Stimulated activated CD8-positive, alpha-beta memory T cell treated with anti-CD3 and anti-CD28 coated beads, Interleukin-12 subunit alpha, Interleukin-12 subunit beta, amount 100 ng/mL, for 4 hours (primary cell): ENCODE measurements at regions not wholly inside any gene's neighbourhood (a gene's known extent, or its start where the extent isn't known, plus 50 kb on each side); places are given as distances from the start of the nearest gene placed in this dataset.

ENCODE experiments used
- DNase-seq: peaks from one replicate; pipeline ENCODE4 v3.0.0-alpha.2; 2020; ENCODE audit warnings: low read depth

GRCh38 chr6:14713008-14713960, 532.6 kb upstream of the JARID2 start:
- no peak for DNase-seq

DNA sequence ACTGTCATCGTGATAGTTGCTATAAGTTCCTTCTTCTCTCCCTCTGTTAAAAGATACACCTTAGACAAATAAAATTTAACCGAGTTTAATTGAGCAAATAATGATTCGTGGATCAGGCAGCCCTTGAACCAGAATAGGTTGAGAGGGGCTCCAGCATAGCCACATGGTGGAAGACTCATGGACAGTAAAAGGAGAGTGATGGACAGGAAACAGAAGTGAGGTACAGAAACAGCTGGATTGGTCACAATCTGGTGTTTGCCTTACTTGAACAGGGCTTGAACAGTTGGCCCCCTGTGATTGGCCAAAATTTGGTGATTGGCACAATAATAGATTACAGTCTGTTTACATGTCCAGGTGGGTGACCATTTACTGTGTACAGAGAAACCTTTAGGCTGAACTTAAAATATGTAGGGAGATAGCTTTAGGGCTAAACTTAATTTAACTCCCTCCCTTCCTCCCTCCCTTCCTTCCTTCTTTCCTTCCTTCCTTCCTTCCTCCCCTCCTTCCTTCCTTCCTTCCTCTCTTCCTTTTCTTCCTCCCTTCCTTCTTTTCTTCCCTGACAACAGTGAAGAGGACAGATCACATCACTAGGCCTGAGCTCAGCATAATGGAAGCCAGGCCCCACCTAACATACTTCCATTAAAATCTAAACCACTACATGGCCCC, 531.8 kb upstream of the JARID2 start:
- no peak for DNase-seq

DNA sequence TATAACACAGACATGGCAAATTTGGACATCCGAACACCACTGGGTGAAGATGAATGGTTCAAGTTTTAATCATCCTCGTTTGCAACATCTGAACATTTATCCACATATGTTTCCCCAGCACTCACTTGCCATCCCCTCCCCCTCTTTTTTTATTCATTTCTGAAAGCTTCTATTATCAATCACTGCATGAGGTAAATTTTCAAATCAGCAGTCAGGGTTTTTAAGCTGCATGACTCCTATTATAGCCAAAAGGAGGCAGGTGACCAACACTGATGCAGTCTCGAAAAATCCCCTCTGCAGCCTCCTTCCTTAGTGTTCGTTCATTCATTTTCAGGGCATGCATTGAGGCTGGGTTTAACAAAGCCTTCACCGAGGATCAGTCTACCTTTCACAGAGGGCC, 530.8 kb upstream of the JARID2 start:
- no peak for DNase-seq

GRCh38 chr6:14716499-14717146, 529.2 kb upstream of the JARID2 start:
- no peak for DNase-seq

DNA sequence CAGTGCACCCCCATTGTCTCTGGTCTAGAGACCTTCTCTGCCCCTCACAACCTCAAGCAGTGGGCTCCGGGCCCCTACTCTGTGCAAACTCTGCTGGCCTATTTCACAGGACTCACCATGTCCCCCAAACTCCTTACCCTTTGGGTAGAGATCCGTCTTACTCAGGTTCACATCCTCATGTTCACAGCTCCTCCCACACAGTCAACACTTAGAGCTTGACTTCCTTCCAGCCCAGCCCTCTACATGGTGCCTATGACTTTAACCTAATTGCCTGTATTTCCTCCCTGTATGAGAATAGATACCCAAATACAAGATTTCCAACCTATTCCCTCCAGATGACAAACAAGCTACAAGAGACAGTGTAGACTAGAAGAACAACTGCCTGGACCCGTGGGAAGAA, 528.6 kb upstream of the JARID2 start:
- no peak for DNase-seq

DNA sequence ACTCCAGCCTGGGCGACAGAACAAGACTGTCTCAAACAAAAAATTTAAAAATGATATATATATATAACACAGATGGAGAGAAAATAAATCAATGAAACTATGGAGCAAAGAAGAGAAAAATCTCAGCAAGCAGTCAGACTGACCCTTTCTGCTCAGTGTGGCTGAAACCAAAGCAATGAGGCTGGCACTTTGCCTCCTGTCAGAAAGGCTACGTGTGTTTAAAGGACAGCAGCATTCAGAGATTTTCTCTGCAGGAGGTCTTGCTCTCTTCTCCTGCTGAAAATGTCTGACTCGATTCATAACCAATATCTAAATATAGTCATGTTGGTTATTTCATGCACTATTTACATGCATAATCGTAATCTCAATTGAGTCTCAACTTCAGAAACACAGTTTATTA, 527.0 kb upstream of the JARID2 start:
- no peak for DNase-seq

DNA sequence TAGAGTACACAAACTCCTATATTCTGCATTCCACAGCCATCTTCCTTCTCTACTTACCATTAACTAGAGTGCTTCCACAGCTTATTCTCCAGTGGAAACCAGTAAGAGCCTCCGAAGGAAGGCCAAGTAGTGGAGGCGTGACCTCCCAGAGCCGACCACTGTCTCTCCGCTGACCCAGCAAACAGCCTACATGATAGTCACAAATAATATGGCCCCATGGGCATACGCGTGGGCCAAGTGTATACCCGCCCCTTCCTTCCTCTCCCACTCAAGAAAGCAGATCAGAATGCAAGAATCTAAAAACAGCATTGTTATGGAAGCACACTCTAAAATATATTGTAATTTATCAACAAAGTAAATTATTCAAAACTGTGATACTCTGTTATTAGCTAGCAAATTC, 526.6 kb upstream of the JARID2 start:
- no peak for DNase-seq

DNA sequence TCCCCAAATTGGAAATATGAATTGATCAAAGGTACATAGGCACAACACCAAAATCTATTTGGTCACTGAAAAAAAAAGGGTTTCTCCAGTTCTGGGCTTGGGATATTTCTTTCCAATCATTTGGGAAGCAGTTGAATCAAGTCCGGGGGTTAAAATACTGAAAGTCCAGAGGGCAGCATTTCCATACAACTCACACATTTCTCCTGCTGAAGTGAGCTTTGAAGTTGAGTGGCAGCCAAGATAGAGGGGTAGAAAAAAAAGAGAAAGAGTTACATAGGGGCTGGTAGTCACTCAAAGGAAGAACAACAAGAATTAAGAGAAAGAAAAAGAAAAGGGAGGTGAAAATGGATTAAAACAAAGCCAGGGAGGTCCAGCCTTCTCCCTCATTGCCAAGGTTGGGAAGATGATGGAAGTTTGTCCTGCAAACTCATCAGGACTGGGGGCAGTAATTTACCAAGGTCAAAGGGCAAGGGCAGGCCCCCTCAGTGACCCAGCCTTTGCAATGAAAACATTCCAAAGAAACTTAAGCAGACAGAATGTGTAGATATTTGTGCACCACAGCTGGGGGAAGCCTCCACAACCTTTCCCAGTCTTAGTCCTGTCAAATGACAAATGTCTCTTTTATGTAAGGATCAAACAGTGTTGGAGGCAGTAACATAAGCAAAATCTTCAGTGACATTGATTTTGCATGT, 525.3 kb upstream of the JARID2 start:
- DNase-seq = no peak

DNA sequence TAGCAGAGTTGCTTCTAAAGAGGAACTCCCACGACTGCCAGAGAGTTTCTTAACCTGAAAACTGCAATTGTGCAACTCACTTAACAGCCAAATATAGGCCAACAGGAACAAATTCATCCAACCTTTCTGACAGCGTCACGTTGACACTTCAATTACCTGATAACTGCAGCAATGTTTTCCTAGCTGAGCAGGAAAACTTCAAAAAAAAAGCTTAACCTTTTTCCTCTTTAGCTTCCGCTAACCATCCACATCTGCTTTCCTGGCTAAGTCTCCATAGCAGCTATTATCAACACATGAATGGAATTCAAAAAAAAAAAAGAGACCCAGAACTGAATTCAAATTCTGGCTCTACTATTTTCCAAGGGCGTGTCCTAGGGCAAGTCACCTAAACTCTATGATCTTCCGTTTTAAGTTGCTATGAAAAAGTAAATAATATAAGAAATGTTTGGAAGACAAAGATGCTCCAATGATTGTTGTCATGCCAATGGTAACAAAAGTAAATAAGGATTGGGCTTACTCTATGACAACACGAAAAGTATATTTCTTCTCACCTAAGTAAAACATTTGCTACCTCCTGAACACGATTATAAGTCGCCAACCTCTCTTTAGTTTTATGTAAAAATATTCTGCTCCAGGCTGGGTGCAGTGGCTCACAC, 524.6 kb upstream of the JARID2 start:
- no peak for DNase-seq

GRCh38 chr6:14722001-14722562, 523.8 kb upstream of the JARID2 start:
- DNase-seq = no peak

- DNase-seq = no peak
These were observed 523.2 kb upstream of the JARID2 start for GRCh38 chr6:14722704-14723103.

- DNase-seq = no peak
These were observed 522.3 kb upstream of the JARID2 start for GRCh38 chr6:14723535-14724086.

DNA sequence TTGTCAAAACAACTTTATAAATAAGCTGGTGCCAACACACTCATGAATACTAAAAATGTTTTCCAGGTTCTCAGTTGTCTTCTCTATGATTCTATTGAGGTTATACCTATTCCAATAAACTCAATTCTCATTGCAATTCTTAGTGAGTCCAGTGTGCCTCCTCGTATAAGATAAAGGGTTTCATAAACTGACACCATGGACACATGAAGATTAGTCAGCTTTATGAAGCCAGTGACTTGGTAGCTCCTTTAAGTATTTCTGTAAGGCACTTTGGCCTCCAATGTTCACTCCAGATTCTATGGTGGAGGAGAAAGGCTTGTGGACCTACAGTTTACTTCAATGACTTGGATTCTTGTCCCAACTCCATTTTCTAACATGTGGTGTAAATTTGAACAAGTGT, 521.3 kb upstream of the JARID2 start:
- no peak for DNase-seq

DNA sequence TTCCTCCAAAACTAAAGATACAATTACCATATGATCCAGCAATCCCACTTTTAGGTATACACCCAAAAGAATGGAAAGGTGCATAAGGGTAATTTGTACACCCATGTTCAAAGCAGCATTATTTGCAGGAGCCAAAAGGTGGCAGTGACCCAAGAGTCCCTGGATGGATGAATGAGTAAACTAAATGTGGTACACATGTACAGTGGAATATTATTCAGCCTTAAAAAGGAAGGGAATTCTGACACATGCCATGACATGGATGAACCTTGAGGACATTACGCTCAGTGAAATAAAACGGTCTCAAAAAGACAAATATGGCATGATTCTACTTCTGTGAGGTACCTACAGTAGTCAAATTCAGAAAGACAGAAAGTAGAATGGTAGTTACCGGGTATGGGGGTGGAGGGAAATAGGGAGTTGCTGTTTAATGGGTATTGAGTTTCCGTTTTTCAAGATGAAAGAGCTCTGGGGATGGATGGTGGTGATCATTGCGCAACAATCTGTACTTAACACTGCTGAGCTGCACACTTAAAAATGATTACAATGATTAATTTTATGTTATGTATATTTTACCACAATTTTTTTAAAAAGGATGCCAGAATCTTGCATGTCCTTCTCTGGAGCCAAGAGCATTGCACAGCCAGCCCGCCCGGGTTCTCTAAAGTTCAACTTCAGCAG, 518.9 kb upstream of the JARID2 start:
- DNase-seq = no peak

DNA sequence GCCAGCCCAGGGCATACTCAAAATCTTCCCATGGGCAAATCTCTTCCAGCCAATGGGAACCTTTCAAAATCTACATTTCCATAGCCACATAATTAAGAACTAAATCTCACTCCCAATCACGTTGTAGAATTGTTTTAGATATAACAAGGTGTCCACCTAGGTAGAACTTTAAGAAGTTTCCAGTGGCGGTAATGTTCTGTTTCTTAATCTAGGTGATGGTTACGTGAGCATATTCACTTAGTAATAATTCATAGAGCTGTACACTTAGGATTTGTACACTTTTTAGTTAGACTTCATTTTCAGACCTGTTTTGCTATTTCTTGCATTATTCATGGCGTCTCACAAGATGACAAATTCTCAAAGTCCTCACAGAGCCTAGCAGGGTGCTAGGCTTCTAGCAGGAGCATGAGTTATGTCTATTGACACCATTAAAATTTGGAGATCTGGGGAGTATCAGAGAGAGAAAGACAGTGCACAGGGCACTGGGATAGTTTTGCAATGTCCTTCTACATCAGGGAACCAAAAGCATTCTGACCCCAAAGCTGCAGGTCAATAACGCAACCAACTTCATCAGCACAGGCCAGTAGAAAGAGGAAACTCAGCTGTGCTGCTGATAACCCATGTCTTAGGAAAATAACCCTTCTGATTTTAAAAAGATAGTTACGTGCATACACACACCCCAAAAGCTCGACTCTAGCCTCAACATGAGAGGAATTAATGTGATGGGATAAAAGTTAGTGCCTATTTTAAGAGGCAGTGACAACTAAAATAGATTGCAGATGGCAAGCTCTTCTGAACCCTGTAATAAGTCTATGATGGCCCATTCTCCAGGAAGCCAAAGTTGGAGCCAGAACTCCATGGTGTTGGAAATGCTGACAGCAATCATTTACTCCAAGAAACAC, 518.1 kb upstream of the JARID2 start:
- DNase-seq = no peak

DNA sequence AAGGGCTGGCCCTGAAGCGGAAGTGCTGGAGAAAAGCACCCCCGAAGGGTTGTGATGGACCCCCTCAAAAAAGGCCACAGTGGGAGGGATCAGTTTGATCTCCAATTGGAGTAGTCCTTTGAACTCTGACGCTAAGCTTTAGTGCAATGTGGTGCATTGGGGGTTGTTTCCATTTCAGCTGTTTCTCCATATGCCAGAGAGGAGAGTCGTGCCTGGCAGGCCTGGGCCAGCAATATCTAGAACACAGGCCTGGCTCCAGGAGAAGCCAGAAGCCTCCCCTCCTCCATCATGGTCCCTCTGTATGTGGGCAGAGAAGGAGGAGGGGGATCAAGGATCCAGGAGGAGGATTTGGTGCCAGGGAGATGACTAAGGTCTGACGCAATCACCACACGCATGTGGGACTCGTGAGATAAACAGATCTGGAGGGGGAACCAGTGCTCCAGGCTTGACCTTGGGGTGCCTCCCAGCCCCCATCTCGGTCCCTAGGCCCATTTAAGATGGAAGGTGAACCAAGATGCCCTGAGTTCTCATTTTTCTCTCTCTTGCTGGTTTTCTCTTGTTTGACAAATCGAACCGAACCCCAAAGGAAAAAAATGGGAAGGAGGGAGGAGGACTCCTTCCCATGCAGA, 517.4 kb upstream of the JARID2 start:
- DNase-seq = no peak

- DNase-seq = no peak
These were observed 516.6 kb upstream of the JARID2 start for GRCh38 chr6:14729129-14729871.

GRCh38 chr6:14730654-14731053, 515.2 kb upstream of the JARID2 start:
- no peak for DNase-seq
